Activated CD4-positive, alpha-beta memory T cell treated with anti-CD3 and anti-CD28 coated beads, Interleukin-2, amount 10 ng/mL, durations not matched to agents 7 days and 5 days (primary cell): ENCODE measurements at regions not wholly inside any gene's neighbourhood (a gene's known extent, or its start where the extent isn't known, plus 50 kb on each side); places are given as distances from the start of the nearest gene placed in this dataset.
"Not testable (repeated sequence)": the region's sequence is repeated elsewhere in the genome, so short reads cannot be mapped to it uniquely, and the experiment has no call there.

Experiments
- CTCF ChIA-PET: fragments of 350-600 bp; sonication (Branson Sonifier 250); formaldehyde crosslinking; loops from one replicate; lab custom pipeline; 2021; ENCODE audit warnings: antibody characterized with exemption, inconsistent platforms; lab: Charles Lee
- POLR2A ChIA-PET: fragments of 350-600 bp; sonication (Branson Sonifier 250); formaldehyde crosslinking; loops from one replicate; lab custom pipeline; 2021; ENCODE audit warnings: antibody characterized with exemption; lab: Charles Lee
- DNase-seq: peaks from one replicate; pipeline ENCODE4 v3.0.0-alpha.2; 2020
- H3K27ac Mint-ChIP-seq: one replicate; pipeline ENCODE4 v1.8.0; 2021; ENCODE audit warnings: mild to moderate bottlenecking, mixed read lengths
- H3K27me3 Mint-ChIP-seq: one replicate; pipeline ENCODE4 v1.8.0; 2021; ENCODE audit warnings: mixed read lengths
- H3K36me3 Mint-ChIP-seq: one replicate; pipeline ENCODE4 v1.8.0; 2021; ENCODE audit warnings: low read depth, mixed read lengths
- H3K4me1 Mint-ChIP-seq: one replicate; pipeline ENCODE4 v1.8.0; 2021; ENCODE audit warnings: mixed read lengths
- H3K4me3 Mint-ChIP-seq: one replicate; pipeline ENCODE4 v1.8.0; 2021; ENCODE audit warnings: mild to moderate bottlenecking, mixed read lengths
- H3K9me3 Mint-ChIP-seq: one replicate; pipeline ENCODE4 v1.8.0; 2021; ENCODE audit warnings: mixed read lengths

DNA sequence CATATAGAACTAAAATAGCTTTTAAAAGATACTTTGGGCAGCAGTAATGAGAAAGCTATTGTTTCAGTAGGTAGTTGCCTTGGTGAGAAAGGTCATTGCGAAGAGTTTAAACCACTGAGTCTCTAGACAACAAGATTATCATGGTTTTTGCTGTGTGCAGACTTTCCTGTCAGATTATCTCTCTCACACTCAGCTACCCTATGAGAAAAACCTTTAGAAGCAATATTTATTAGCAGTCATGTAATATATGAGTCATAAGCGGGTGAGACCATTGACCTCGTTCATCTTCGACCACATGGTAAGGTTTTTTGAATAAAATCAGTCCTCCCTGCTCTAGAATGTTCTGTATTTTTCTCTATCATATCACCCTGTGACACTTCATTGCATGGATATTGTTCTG, 59.9 kb downstream of the GPR65 start:
- Mint-ChIP-seq H3K27ac (no peak overlapping the region), H3K27me3 (peaks cover 1% of the 10 kb centered on the region), H3K4me1 (no peaks in the 10 kb centered on the region), H3K9me3 (no peaks in the 10 kb centered on the region), H3K36me3 (no peaks in the 10 kb centered on the region), H3K4me3 (no peak overlapping the region)
- ChIA-PET CTCF (interaction anchor here (0.8 kb wide), 2 partner anchors 9 to 120 kb away, joined by 3 read pairs; no protein-coding TSS in a partner anchor), POLR2A (no interaction called here)
- no peak for DNase-seq

DNA sequence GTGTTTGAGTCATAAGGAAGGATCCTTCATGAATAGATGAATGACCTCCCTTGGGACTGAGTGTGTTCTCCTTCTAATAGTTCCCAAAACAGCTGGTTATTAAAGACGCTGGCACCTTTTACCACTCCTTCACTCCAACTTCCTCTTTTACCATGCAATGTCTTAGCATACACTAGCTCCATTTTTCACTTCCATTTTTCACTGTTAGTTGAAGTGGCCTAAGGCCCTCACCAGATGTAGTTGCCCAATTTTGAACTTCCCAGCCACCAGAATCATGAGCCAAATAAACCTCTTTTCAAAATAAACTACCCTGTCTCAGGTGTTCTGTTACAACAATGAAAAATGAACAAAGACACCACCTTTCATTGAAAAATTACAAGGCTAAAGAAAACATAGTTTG, 64.7 kb downstream of the GPR65 start:
- H3K4me1 Mint-ChIP-seq, result no peaks in the 10 kb centered on the region
- no peaks in the 10 kb centered on the region for H3K36me3 Mint-ChIP-seq
- DNase-seq, result no peak
- no peak overlapping the region for H3K4me3 Mint-ChIP-seq
- H3K9me3 Mint-ChIP-seq, result peaks cover 2% of the 10 kb centered on the region
- POLR2A ChIA-PET, result no interaction called here
- CTCF ChIA-PET, result no interaction called here
- H3K27ac Mint-ChIP-seq, result no peak overlapping the region
- H3K27me3 Mint-ChIP-seq, result no peaks in the 10 kb centered on the region

DNA sequence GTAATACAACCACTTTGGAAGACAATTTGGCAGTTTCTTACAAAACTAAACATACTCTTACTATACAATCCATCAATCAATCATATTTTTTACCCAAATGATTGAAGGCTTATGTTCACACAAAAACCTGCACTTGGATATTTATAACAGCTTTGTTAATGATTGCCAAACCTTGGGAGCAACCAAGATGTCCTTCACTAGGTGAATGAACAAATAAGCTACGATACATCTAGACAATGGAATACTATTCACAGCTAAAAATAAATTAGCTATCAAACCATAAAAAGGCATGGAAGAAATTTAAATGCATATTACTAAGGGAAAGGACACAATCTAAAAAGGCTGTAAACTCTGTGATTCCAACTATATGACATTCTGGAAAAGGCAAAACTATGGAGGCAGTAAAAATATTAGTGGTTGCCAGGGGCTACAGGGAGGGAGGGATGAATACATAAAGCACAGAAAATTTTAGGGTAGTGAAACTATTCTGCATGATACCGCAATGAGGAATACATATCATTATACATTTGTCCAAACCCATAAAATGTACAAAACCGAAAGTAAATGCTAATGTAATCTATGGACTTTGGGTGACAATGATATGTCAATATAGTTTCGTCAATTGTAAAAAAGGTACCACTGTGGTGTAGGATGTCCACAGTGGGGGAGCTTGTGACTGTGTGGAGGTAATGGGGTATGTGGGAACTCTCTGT, 70.5 kb downstream of the GPR65 start:
- H3K4me3 Mint-ChIP-seq, result no peak overlapping the region
- no peaks in the 10 kb centered on the region for H3K27me3 Mint-ChIP-seq
- no peaks in the 10 kb centered on the region for H3K36me3 Mint-ChIP-seq
- no peaks in the 10 kb centered on the region for H3K4me1 Mint-ChIP-seq
- no peak for DNase-seq
- H3K9me3 Mint-ChIP-seq, result peaks cover 2% of the 10 kb centered on the region
- POLR2A ChIA-PET, result no interaction called here
- H3K27ac Mint-ChIP-seq, result no peak overlapping the region
- CTCF ChIA-PET, result interaction anchor here (1.7 kb wide), 1 partner anchor 63 kb away, joined by 4 read pairs; no protein-coding TSS in a partner anchor

DNA sequence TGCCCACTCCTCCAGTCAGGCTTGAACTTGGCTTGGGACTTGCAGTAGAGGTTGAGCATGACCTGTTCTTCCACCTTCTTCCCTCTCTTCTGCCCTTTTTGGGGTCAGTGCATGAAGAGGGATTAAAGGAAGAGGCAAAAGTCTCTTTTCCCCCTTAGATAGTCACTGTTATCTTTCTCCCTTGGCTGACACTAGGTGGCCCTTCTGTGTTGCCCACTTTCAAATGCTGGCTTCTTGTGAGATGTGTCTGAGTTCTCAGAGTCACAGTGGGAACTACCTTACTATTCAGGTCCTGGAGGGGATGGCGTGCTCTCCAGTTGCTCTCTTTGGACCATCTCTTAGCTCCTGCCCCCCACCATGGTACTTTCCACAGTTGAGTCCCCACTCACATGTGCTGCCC, 73.6 kb downstream of the GPR65 start:
- no peaks in the 10 kb centered on the region for H3K27me3 Mint-ChIP-seq
- ChIA-PET CTCF (no interaction called here), POLR2A (no interaction called here)
- no peaks in the 10 kb centered on the region for H3K9me3 Mint-ChIP-seq
- no peaks in the 10 kb centered on the region for H3K4me1 Mint-ChIP-seq
- no peaks in the 10 kb centered on the region for H3K36me3 Mint-ChIP-seq
- H3K4me3 Mint-ChIP-seq, result no peak overlapping the region
- DNase-seq, result no peak
- H3K27ac Mint-ChIP-seq, result no peak overlapping the region

DNA sequence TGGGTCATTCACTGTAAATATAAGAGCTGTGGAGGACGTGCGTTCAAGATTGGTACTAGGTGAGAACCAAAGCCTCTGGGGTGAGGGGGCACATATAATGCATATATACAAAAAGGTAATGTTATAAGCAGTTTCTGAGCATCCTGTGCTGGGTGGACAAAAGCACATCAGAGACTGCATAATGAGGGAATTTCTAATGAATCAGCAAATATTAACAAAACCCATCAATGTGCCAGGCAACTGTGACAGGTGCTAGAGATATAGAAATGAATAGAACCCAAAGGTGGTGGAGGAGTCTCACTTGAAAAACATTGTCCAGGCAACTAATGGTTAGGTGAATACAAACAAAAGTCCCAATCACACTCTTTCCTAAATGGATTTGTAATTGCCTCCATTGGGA, 74.7 kb downstream of the GPR65 start:
- Mint-ChIP-seq H3K9me3 (no peaks in the 10 kb centered on the region), H3K4me3 (no peak overlapping the region), H3K4me1 (no peaks in the 10 kb centered on the region), H3K36me3 (no peaks in the 10 kb centered on the region), H3K27ac (no peak overlapping the region), H3K27me3 (no peaks in the 10 kb centered on the region)
- DNase-seq, result no peak
- ChIA-PET POLR2A (no interaction called here), CTCF (no interaction called here)

DNA sequence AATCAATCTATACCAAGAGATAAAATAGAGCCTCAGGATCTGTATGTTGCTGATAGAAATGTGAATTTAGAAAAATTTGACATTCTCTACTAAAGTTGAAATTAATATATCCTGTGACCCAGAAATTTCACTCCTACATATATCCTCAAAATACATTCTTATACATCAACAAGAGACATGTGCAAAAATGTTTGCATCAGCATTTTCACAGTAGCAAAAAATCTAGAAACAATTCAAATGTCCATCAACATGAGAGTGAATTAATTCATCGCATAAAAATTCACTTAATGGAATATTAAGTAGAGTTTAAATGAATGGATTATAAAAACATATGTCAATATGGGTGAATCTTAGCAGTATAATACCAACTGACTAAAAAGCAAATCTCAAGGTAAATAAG, 80.8 kb downstream of the GPR65 start:
- Mint-ChIP-seq H3K27me3 (no peaks in the 10 kb centered on the region), H3K27ac (no peak overlapping the region), H3K9me3 (no peaks in the 10 kb centered on the region), H3K4me3 (no peak overlapping the region), H3K36me3 (no peaks in the 10 kb centered on the region), H3K4me1 (no peaks in the 10 kb centered on the region)
- CTCF ChIA-PET, result no interaction called here
- POLR2A ChIA-PET, result no interaction called here
- DNase-seq, result no peak

DNA sequence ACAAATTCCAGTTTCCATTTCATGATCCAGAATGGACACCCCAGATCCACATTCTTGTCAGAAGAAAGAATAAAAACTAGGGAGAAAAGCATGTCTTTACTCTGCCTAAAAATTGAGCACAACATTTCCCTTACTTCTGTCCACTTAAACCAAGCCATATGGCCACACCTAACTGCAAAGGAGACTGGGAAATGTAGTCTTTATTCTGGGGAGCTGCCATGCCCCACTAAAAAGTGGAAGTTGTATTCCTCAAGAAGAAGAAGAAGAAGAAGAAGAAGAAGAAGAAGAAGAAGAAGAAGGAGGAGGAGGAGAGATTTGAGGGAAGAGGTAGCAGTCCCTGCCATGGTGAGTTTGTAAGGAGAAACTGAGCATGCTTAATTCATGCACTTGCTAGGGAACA, 84.5 kb downstream of the GPR65 start:
- CTCF ChIA-PET, result no interaction called here
- no peak for DNase-seq
- no peaks in the 10 kb centered on the region for H3K9me3 Mint-ChIP-seq
- no peaks in the 10 kb centered on the region for H3K27me3 Mint-ChIP-seq
- no peaks in the 10 kb centered on the region for H3K36me3 Mint-ChIP-seq
- H3K4me3 Mint-ChIP-seq, result no peak overlapping the region
- H3K27ac Mint-ChIP-seq, result no peak overlapping the region
- POLR2A ChIA-PET, result no interaction called here
- H3K4me1 Mint-ChIP-seq, result no peaks in the 10 kb centered on the region

DNA sequence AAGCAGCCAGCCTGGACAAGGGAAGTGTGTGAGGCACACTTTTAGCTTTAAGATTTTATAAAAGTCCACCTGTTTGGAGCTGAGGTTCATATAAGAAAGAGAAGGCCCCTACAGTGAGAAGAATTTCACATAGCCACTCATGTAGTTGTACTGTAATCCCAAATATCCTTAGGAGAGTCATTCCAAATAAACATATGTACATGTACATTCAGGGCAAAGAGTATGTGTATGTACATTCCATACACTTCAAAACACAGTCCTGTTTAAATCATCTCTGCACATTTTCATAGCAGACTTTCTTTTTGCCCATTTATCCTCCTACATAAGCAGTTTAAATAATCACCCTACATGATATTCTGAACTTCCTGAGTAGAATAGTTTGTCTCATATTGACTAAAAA, 87.6 kb downstream of the GPR65 start:
- no peak for DNase-seq
- Mint-ChIP-seq H3K9me3 (no peaks in the 10 kb centered on the region), H3K4me1 (no peaks in the 10 kb centered on the region), H3K27me3 (no peaks in the 10 kb centered on the region), H3K27ac (no peak overlapping the region), H3K4me3 (no peak overlapping the region), H3K36me3 (no peaks in the 10 kb centered on the region)
- ChIA-PET POLR2A (interaction anchor here (0.9 kb wide), 1 partner anchor 13 kb away, joined by 3 read pairs; no protein-coding TSS in a partner anchor), CTCF (no interaction called here)

DNA sequence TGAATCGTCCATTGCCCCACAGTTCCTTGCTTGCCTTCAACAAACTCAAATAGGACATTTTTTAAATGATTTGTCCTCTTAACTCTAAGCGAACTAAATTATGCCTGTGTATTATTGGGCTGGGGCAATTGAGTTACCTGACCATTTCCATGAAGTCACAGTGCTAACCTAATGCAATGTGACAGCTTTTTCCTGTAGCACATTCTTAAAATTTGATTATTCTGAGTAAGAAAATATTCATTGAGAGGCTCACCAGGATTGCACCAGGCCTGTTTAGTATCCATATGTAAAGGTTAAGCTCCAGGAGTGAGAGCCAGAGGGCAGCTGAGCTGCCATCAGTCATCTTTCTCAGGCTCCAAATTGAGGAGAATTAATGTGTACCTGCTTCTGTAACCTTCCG, 90.9 kb downstream of the GPR65 start:
- POLR2A ChIA-PET, result no interaction called here
- Mint-ChIP-seq H3K9me3 (no peaks in the 10 kb centered on the region), H3K36me3 (no peaks in the 10 kb centered on the region), H3K4me3 (no peak overlapping the region), H3K4me1 (no peaks in the 10 kb centered on the region), H3K27ac (no peak overlapping the region), H3K27me3 (no peaks in the 10 kb centered on the region)
- CTCF ChIA-PET, result no interaction called here
- no peak for DNase-seq

DNA sequence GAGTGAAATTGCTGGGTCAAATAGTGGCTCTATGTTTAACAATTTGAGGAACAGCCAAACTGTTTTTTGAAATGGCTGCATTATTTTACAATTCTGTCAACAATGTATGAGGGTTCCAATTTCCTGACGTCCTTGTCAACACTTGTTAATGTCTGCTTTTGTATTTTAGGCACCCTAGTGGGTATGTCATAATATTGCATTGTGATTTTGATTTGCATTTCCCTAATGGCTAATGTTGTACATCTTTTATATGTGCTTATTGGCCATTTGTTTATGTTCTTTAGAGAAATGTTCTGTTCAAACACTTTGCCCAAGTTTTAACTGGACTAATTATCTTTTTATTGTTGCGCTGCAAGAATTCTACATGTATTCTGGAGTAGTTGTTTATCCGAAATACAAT, 93.2 kb downstream of the GPR65 start:
- Mint-ChIP-seq H3K4me1 (no peaks in the 10 kb centered on the region), H3K9me3 (peaks cover 4% of the 10 kb centered on the region), H3K36me3 (no peaks in the 10 kb centered on the region), H3K27ac (no peak overlapping the region), H3K27me3 (no peaks in the 10 kb centered on the region), H3K4me3 (no peak overlapping the region)
- DNase-seq, result no peak
- ChIA-PET CTCF (no interaction called here), POLR2A (no interaction called here)

DNA sequence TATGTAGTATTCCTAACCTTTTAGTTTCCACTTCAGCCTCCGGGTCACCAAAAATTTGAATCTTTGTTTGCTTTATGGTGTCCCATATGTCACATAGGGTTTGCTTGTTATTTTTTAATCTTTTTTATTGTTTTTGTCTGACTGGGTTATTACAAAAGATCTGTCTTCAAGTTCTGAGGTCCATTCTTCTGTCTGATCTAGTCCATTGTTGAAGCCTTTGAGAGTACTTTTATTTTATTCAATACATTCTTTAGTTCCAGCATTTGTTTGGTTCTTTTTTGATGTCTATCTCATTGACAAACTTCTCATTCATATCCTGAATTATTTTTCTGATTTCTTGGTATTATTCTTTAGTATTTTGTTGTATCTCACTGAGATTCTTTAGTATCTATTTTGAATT, 99.8 kb downstream of the GPR65 start:
- no peaks in the 10 kb centered on the region for H3K36me3 Mint-ChIP-seq

DNA sequence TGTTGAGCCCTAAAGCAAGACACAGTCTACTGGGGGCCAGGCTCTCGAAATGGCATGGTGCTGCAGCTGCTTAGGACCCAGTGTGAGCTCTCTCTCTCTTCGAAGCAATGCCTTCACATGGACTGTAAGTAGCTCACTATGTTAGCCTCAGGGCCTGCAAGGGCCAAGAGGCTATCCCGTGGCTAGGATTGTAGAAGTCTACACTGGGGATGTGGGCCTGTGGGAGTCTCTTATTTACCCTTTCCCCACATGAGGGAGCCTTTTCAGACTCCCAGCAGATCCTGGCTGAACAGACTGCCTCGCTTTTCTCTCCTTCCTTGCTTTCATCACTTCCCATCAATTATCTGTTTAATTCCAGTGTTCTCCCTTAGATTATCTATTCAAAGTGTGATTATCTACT, 101.4 kb downstream of the GPR65 start:
- H3K36me3 Mint-ChIP-seq, result no peaks in the 10 kb centered on the region
- peaks cover 8% of the 10 kb centered on the region for H3K9me3 Mint-ChIP-seq
- no peak for DNase-seq
- H3K4me1 Mint-ChIP-seq, result no peaks in the 10 kb centered on the region
- H3K27me3 Mint-ChIP-seq, result no peaks in the 10 kb centered on the region
- ChIA-PET POLR2A (no interaction called here), CTCF (no interaction called here)
- H3K27ac Mint-ChIP-seq, result no peak overlapping the region
- no peak overlapping the region for H3K4me3 Mint-ChIP-seq

More for the DNA sequence above, 99.8 kb downstream of the GPR65 start:
- Mint-ChIP-seq H3K9me3 (peaks cover 8% of the 10 kb centered on the region), H3K27ac (no peak overlapping the region), H3K4me1 (no peaks in the 10 kb centered on the region), H3K4me3 (no peak overlapping the region), H3K27me3 (no peaks in the 10 kb centered on the region)
- POLR2A ChIA-PET, result no interaction called here
- no peak for DNase-seq
- CTCF ChIA-PET, result no interaction called here

DNA sequence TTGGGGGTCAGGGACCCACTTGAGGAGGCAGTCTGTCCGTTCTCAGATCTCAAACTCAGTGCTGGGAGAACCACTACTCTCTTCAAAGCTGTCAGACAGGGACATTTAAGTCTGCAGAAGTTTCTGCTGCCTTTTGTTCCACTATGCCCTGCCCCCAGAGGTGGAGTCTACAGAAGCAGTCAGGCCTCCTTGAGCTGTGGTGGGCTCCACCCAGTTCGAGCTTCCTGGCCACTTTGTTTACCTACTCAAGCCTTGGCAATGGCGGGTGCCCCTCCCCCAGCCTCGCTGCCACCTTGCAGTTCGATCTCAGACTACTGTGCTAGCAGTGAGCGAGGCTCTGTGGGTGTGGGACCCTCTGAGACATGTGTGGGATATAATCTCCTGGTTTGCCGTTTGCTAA, 122.7 kb downstream of the GPR65 start:
- POLR2A ChIA-PET, H3K9me3 Mint-ChIP-seq, H3K36me3 Mint-ChIP-seq, DNase-seq, H3K27me3 Mint-ChIP-seq, H3K27ac Mint-ChIP-seq, H3K4me3 Mint-ChIP-seq: not testable (repeated sequence)
- H3K4me1 Mint-ChIP-seq, result peaks cover 17% of the 10 kb centered on the region
- CTCF ChIA-PET, result interaction anchor here (0.7 kb wide), 1 partner anchor 41 kb away, joined by 3 read pairs; no protein-coding TSS in a partner anchor

DNA sequence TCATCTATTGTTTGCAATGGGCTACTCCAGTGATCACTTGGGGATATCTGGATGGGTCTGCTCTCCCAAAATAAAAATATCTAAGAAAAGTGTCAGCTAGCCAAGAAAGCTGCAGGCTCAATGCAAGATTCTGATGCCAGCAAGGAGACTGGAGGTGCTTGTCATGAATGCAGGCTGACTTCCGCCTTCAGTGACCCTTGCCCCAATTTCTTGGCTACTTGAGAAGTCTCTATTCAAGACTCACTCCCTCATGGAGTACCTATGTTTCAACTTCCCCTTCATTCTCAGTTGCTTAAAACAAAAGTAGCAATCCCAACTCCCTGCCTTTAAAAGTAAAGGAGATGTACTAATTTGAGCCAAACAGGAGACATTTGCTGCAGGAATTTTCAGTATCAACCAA, 123.9 kb downstream of the GPR65 start:
- Mint-ChIP-seq H3K36me3 (no peaks in the 10 kb centered on the region), H3K4me3 (no peak overlapping the region), H3K27ac (no peak overlapping the region), H3K4me1 (peaks cover 17% of the 10 kb centered on the region), H3K9me3 (peaks cover 8% of the 10 kb centered on the region), H3K27me3 (peaks cover 5% of the 10 kb centered on the region)
- no peak for DNase-seq
- CTCF ChIA-PET, result interaction anchor here (1.1 kb wide), 1 partner anchor 60 kb away, joined by 3 read pairs; no protein-coding TSS in a partner anchor
- POLR2A ChIA-PET, result no interaction called here
